Sciatic nerve (tissue), 2 donors: ENCODE measurements at regions not wholly inside any gene's neighbourhood (a gene's known extent, or its start where the extent isn't known, plus 50 kb on each side); places are given as distances from the start of the nearest gene placed in this dataset.

Source experiments
- ATAC-seq: fragments of 200-7000 bp; cut with Tn5 transposase; one replicate; pipeline ENCODE4 v1.9.1; 2020; ENCODE audit warnings: mild to moderate bottlenecking, moderate library complexity
- DNase-seq: peaks from one replicate; pipeline ENCODE4 v3.0.0-alpha.2; 2020; ENCODE audit warnings: low spot score
- intact Hi-C: fragments of 100-400 bp; cut with DNase I; formaldehyde crosslinking; loops from one replicate; pipeline ENCODE4 v1.14.2; 2022
- donor health status: DM: no; HTN: no; CAD: no.
- donor health status: DM: no; HTN: no; CAD: no.

DNA sequence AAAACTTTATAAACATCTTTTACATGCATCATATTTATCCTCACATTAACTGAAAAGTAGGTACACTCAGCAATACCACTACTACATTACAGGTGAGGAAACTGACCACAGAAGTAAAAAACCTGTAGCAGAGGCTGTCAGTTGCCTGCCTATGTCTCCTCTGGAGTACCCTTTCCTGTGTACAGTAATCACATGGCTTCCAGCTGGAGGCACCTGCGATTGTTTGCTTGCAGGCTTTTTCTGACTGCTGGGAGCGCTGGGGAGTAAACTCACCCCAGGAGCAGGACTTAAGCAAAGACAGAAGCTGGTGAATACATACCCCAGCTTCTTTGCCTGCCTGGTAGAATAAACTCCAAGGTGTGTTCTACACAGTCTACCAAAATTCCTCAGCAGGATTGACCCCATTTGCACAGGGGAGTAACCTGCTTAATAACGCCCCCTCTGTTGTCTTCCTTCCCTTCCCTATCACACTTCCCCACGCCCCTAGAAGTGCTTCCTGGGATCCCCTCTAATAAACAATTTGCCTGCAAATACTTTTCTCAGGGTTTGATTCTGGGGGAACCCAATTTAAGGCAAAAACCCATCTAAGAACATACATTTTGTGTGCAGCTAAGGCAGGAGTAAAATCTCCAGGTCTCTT, 138.9 kb downstream of the PTH2R start:
- ATAC-seq (no peak), DNase-seq (no peak)
- intact Hi-C loops = no loop called here

GRCh38 chr2:208546107-208546506, 139.5 kb downstream of the PTH2R start:
- intact Hi-C loops = no loop called here
- DNase-seq (no peak), ATAC-seq (no peak)

DNA sequence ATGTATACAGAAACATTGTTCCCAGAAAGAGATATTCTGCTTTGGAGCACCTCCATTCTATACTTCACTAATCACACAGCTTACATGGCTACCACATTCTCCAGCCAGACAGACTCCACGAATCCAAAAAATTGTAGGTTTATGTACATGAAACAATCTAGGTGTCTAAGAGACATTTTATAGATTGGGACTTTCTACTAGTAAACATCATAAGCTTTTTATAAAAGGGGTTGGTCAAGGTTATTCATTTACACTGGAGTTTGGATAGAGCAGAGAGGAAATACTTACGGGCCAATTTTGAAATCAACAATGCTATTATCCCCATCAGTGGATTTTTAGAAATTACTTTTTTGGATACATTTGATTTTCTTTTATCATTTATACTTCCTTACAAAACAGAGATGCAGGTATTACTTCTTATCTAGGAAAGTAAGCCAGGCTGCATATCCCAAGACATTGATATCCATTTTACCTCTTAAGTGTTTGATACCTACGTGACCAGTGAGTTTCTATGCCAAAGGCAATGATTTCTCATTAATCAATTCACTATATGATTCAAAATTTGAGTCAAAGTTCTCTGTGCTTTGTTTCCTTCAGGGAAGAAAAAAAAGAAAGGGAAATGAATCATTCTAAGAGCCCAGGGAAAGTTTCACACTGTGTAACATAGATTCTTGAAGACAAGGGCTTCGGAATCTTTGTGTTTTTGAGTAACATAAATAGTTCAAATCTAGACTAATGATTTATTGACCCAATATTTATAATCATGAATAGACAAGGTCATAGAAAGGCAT, 140.5 kb downstream of the PTH2R start:
- no peak for DNase-seq
- ATAC-seq = no peak
- intact Hi-C loops = no loop called here

DNA sequence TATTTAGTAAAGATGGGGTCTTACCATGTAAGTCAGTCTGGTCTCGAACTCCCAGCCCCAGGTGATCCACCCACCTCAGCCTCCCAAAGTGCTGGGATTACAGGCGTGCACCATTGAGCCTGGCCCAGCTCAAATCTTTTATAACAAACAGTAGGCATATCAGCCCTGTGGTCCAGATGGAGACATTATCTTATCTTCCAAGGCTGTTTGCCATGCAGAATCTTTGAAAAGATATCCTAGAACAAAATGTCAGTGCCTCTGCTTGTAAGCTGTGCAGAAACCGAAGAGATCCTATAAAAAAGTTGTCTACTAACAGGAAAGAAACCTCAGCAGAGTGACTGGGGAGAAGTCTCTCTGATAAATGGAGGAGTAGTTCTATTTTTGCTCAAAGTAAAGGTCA, 142.1 kb downstream of the PTH2R start:
- no peak for DNase-seq
- intact Hi-C loops = no loop called here
- no peak for ATAC-seq

DNA sequence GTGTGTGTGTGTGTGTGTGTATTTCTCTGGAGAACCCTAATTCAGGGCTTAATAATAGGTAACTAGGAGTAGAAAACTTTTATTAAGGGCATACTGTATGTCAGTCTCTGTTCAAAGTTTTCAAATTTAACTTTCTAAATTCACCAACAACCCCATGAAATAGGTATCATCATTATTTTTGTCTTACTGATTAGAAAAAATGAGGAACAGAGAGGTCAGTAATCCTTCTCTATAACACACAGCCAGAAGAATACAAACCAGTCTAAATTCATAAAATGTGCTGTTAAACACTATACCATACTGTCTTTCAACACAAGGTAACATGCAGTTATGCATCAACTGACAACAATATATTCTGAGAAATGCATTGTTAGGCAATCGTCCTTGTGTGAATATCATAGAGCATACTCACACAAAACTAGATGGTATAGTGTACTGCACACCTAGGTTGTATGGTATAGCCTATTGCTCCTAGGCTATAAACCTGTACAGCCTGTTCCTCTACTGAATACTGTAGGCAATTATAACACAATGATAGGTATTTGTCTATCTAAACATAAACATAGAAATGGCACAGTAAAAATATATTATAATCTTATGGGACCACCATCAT, 143.1 kb downstream of the PTH2R start:
- DNase-seq (no peak), ATAC-seq (no peak)
- intact Hi-C loops = no loop called here

GRCh38 chr2:208552943-208553342, 146.4 kb downstream of the PTH2R start:
- no peak for DNase-seq
- intact Hi-C loops = no loop called here
- no peak for ATAC-seq

DNA sequence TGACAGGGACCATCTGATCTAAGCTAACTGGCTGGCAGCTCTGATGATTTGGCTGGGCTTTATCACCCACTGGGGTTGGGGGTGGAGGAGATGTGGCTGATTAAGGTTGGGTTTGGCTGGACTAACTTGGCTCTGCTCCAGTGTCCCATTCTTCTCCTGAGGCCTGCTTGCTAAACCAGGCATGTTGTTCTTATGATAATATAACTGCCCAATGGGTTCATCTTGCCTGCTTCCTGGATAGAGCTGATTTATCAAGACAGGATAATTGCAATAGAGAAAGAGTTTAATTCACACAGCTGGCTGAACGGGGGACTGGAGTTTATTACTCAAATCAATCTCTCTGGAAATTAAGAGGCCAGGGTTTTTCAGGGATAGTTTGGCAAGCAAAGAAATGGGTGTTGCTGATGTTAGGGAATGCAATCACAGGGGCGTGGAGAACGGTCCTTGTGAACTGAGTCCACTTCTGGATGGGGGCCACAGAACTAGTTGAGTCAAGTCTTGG, 150.4 kb downstream of the PTH2R start:
- intact Hi-C loops = no loop called here
- ATAC-seq = no peak

GRCh38 chr2:208565690-208566416, 159.3 kb downstream of the PTH2R start:
- DNase-seq = no peak
- intact Hi-C loops = no loop called here

More for the DNA sequence above, 150.4 kb downstream of the PTH2R start:
- DNase-seq = no peak

GRCh38 chr2:208568203-208568602, 161.6 kb downstream of the PTH2R start:
- intact Hi-C loops = no loop called here
- ATAC-seq = no peak
- no peak for DNase-seq

More at GRCh38 chr2:208565690-208566416, 159.3 kb downstream of the PTH2R start:
- ATAC-seq = no peak

- ATAC-seq (no peak), DNase-seq (no peak)
- intact Hi-C loops = no loop called here
These were observed 163.5 kb downstream of the PTH2R start for GRCh38 chr2:208570066-208570465.

DNA sequence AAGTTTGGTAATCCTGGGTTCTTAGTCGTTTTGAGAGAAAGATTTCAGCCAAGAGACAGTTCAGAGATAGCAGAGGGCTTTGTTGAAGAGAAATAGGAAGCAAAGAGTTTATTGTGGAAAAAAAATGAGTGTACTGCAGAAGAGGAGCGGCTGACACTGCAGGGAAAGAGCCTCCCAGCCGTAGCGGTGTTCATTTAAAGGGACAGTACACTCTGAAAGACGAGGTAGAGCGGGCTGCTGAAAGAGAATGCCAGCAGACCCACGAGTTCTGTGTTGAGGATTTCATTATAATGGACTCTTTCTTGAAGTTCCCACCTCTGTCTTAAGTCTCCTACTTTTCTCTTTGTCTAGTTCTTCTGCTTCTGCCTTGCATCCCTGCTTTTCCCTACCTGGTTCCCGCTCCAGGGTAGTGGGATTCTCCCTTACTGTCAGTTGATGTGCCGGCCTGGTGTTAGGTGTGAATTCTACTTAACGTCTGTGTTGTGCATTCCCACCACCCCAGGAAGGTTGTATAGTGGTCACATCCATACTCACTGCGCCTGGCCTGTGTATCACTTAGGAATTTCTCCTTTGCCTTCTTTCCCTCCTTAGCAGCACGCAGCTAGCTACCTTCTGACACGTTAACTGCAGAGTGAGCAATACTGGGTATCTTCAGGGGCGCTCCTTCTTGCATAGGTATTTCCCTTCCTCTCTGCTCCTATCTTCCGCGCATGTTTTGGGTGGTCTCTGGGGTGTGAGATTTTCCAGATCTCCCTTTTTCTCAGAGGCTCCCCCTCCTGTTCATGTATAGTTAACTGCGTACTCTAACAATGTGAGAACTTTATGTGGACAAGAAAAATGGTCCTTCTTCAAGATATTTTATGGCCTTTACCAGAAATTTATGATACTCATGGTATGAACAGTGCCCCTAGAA, 164.5 kb downstream of the PTH2R start:
- intact Hi-C loops = no loop called here
- no peak for DNase-seq
- no peak for ATAC-seq

DNA sequence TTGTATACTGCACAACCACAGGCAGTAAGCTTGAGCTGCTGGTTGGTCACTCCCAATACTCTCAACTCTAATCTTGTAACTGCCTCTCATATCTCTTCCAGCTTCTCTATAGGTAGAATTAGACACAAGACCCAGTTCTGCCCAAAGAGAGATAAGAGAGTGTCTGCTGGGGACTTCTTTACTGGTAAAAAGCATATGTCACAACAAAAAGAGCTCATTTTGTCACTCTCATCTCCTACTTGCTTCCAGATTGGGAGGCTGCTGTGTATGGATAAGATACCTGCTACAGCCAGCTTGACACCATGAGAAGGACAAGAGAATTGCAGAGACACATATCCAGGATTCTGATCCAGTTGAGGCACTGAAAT, 165.2 kb downstream of the PTH2R start:
- intact Hi-C loops = no loop called here
- ATAC-seq = no peak
- no peak for DNase-seq

GRCh38 chr2:208573569-208573968, 167.0 kb downstream of the PTH2R start:
- no peak for ATAC-seq
- DNase-seq = no peak
- intact Hi-C loops = no loop called here

- no peak for ATAC-seq
- intact Hi-C loops = no loop called here
- DNase-seq = no peak
These were observed 173.1 kb downstream of the PTH2R start for GRCh38 chr2:208579678-208580077.

- DNase-seq (no peak), ATAC-seq (no peak)
- intact Hi-C loops = no loop called here
These were observed 177.9 kb downstream of the PTH2R start for GRCh38 chr2:208584378-208584985.

DNA sequence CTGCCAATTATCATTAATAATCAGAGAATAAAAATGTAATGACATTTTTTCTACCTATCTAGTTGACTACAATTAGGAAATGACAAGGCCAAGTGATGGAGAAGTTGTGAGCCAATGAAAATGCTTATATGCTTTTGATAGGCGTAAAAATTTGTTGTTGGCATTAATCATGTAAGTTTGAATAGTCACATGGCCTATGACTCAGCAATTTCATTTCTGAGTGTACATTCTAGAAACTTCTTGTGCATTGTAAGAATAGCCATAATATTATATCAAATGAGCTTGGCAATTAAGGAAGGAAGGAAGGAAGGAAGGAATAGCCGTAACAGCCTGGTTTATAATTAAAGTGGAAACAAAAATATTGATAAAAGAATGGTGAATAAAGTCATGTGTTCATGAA, 179.9 kb downstream of the PTH2R start:
- ATAC-seq (no peak), DNase-seq (no peak)
- intact Hi-C loops = no loop called here

DNA sequence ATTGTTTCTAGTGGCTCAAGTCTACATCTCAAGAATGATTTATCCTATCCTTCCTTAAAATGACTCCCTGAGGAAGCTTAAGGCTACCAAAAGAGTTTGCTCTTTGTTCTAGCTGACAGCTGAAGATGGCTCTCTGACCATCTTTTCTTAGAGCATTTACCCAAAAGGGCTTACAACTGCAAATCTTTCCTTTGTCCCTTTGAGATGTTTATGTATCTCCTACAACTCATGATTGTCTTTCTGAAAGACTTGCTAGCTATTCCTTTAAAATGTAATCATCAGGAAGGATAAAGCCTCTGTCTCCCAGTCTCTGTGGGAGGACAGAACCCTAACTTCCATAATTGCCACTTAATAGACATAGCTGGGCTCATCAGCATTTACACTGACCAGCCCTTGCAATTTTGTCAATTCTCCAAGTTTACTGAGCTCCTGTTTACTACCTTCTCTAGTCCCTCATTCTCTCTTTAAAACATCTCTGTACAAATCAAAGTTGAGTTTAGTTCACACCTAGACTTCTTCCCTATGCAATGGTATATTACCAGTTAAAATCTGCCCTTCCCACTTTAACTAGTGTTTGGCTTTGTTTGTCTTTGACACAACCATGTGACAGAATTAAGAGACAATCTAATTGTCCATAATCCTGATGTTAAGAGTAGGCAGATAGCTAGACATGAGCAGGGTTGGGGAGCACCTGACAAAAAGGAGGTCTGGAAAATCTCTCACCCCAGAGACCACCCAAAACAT, 188.2 kb downstream of the PTH2R start:
- ATAC-seq (no peak), DNase-seq (no peak)
- intact Hi-C loops = no loop called here
